Keratinocyte (primary cell): ENCODE measurements at regions not wholly inside any gene's neighbourhood (a gene's known extent, or its start where the extent isn't known, plus 50 kb on each side); places are given as distances from the start of the nearest gene placed in this dataset.

Experiments
- DNase-seq: peaks from one replicate; pipeline ENCODE4 v3.0.0-alpha.2; 2011; ENCODE audit warnings: low read depth, missing footprints, low spot score
- FAIRE-seq: peaks from 2 replicates; lab custom pipeline; 2011; peaks lifted over from hg19 to GRCh38; lab: Jason Lieb, UNC
- H2AFZ ChIP-seq: 2 replicates; pipeline ENCODE4 v1.6.0; 2012; ENCODE audit warnings: low read length, control low read depth, inconsistent platforms; ENCODE audit not compliant: control insufficient read depth
- H3K27ac ChIP-seq: 2 replicates; pipeline ENCODE4 v1.5.1; 2011; ENCODE audit warnings: low read length; ENCODE audit not compliant: control insufficient read depth, insufficient read depth
- H3K27me3 ChIP-seq: 3 replicates; pipeline ENCODE4 v1.6.0; 2011; ENCODE audit warnings: low read length; ENCODE audit not compliant: control insufficient read depth, insufficient read depth; ENCODE audit errors: extremely low read depth
- H3K36me3 ChIP-seq, 2 experiments: 2 replicates in 1 of 2; 3 replicates in 1 of 2; pipeline ENCODE4 v1.5.1; 2011; ENCODE audit warnings: low read length in 2 of 2, mild to moderate bottlenecking in 1 of 2; ENCODE audit not compliant: control insufficient read depth in 2 of 2, insufficient read depth in 2 of 2; ENCODE audit errors: extremely low read depth in 1 of 2
- H3K4me1 ChIP-seq: 3 replicates; pipeline ENCODE4 v1.5.1; 2011; ENCODE audit warnings: low read length; ENCODE audit not compliant: control insufficient read depth, insufficient read depth; ENCODE audit errors: extremely low read depth
- H3K4me2 ChIP-seq: 3 replicates; pipeline ENCODE4 v1.6.0; 2011; ENCODE audit warnings: low read depth, low read length; ENCODE audit not compliant: control insufficient read depth, insufficient read depth; ENCODE audit errors: extremely low read depth
- H3K4me3 ChIP-seq, 3 experiments: fragments of 200-600 bp in 1 of 3; sonication (generic) in 1 of 3; 2 replicates in 2 of 3; 3 replicates in 1 of 3; pipeline ENCODE4 v1.5.1; 2011 to 2016; ENCODE audit warnings: low read length in 3 of 3, mild to moderate bottlenecking in 3 of 3, control low read depth in 2 of 3, inconsistent platforms in 1 of 3, low read depth in 1 of 3, mixed read lengths in 1 of 3, mixed run types in 1 of 3, moderate library complexity in 1 of 3; ENCODE audit not compliant: control insufficient read depth in 2 of 3, insufficient read depth in 2 of 3; ENCODE audit errors: extremely low read depth in 1 of 3
- H3K79me2 ChIP-seq: 2 replicates; pipeline ENCODE4 v1.6.0; 2012; ENCODE audit warnings: low read length; ENCODE audit not compliant: control insufficient read depth, insufficient read depth
- H3K9ac ChIP-seq: 3 replicates; pipeline ENCODE4 v1.6.0; 2011; ENCODE audit warnings: low read length; ENCODE audit not compliant: control insufficient read depth, insufficient read depth; ENCODE audit errors: extremely low read depth
- H3K9me1 ChIP-seq: 3 replicates; pipeline ENCODE4 v1.6.0; 2011; ENCODE audit warnings: low read length; ENCODE audit not compliant: control insufficient read depth, insufficient read depth; ENCODE audit errors: extremely low read depth
- H3K9me3 ChIP-seq: 2 replicates; pipeline ENCODE4 v1.5.1; 2012; ENCODE audit warnings: low read depth, low read length; ENCODE audit not compliant: control insufficient read depth
- H4K20me1 ChIP-seq: 3 replicates; pipeline ENCODE4 v1.6.0; 2011; ENCODE audit warnings: low read length; ENCODE audit not compliant: control insufficient read depth, insufficient read depth; ENCODE audit errors: extremely low read depth
- CTCF ChIP-seq, 3 experiments: IDR thresholded peaks in 1 of 3; conservative IDR thresholded peaks in 1 of 3; optimal IDR thresholded peaks in 1 of 3; 2 replicates in 2 of 3; 3 replicates in 1 of 3; pipeline versions ENCODE3 to v1.5.1; 2011; ENCODE audit warnings: low read length in 3 of 3, mild to moderate bottlenecking in 3 of 3, moderate library complexity in 2 of 3, control low read depth in 1 of 3, inconsistent platforms in 1 of 3; ENCODE audit not compliant: insufficient read depth in 2 of 3; ENCODE audit errors: extremely low read depth in 1 of 3
- EZH2 ChIP-seq: IDR thresholded peaks from one replicate; pipeline ENCODE4 v1.6.1; 2012; ENCODE audit warnings: inconsistent platforms, mild to moderate bottlenecking, low read length, moderate library complexity
- dilution Hi-C: fragments of 300-500 bp; cut with MboI; formaldehyde crosslinking; loops from one replicate; pipeline ENCODE4 v1.7.0; 2020; ENCODE audit warnings: low sequenced_read_pairs; ENCODE audit not compliant: extremely low pct_ligation_motif_present

GRCh38 chr14:41378526-41378925, 228.2 kb upstream of the LRFN5 start:
- DNase-seq, result no peak
- Histone ChIP-seq H2AFZ (no peak overlapping the region), H3K9me1 (no peaks in the 10 kb centered on the region), H3K4me2 (no peak overlapping the region), H3K9ac (no peak overlapping the region), H3K79me2 (no peaks in the 10 kb centered on the region), H3K27me3 (no peaks in the 10 kb centered on the region), H3K36me3 (no peaks in the 10 kb centered on the region), H4K20me1 (no peaks in the 10 kb centered on the region), H3K4me3 (no peak overlapping the region), H3K27ac (no peak overlapping the region), H3K9me3 (peaks cover 3% of the 10 kb centered on the region), H3K4me1 (no peaks in the 10 kb centered on the region)
- TF ChIP-seq EZH2 (no peak), CTCF (optimal IDR thresholded peaks at IDR 0.05 in 1 of 3, IDR thresholded peaks at IDR 0.05 in 1 of 3, conservative IDR thresholded peaks at IDR 0.05 in 1 of 3; ENCODE audit: extremely low read depth in 1 of 3, insufficient read depth in 2 of 3, low read length in 3 of 3) (no peak)
- FAIRE-seq, result no peak
- dilution Hi-C loops, result no loop called here

- FAIRE-seq, result no peak
- no peak for DNase-seq
Observed at GRCh38 chr14:41377932-41378331, 228.7 kb upstream of the LRFN5 start.

More at GRCh38 chr14:41377932-41378331, 228.7 kb upstream of the LRFN5 start:
- dilution Hi-C loops, result no loop called here
- H2AFZ ChIP-seq, result no peak overlapping the region
- TF ChIP-seq EZH2 (no peak), CTCF (optimal IDR thresholded peaks at IDR 0.05 in 1 of 3, IDR thresholded peaks at IDR 0.05 in 1 of 3, conservative IDR thresholded peaks at IDR 0.05 in 1 of 3; ENCODE audit: extremely low read depth in 1 of 3, insufficient read depth in 2 of 3, low read length in 3 of 3) (no peak)
- H3K27me3 ChIP-seq, result no peaks in the 10 kb centered on the region
- H3K4me1 ChIP-seq, result no peaks in the 10 kb centered on the region
- H4K20me1 ChIP-seq, result no peaks in the 10 kb centered on the region
- H3K9me3 ChIP-seq, result peaks cover 3% of the 10 kb centered on the region
- no peak overlapping the region for H3K9ac ChIP-seq
- no peaks in the 10 kb centered on the region for H3K36me3 ChIP-seq
- H3K9me1 ChIP-seq, result no peaks in the 10 kb centered on the region
- no peak overlapping the region for H3K4me2 ChIP-seq
- H3K4me3 ChIP-seq, result no peak overlapping the region
- no peak overlapping the region for H3K27ac ChIP-seq
- H3K79me2 ChIP-seq, result no peaks in the 10 kb centered on the region
